ENCODE measurements at regions not wholly inside any gene's neighbourhood (a gene's known extent, or its start where the extent isn't known, plus 50 kb on each side); places are given as distances from the start of the nearest gene placed in this dataset.

DNA sequence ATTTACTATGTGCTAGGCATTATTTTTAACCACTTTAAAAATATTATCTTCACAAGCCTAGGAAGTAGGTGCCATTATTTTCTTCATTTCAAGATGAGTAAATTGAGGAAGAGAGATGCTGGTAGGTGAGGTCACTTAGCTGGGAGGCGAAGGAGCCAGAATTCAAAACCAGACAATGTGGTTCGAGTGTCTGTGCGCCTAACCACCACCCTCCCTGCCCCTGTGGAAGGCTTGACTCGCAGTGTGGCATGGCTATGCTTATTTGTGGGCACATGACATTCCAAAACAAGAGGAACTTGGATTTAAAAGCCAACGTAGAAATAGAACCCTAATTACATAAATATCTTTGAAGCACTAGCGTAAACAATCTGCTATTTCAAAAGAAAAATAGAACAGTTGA, 226.6 kb upstream of the PITX2 start:
- no peak for TF ChIP-seq JUND (IDR thresholded peaks at IDR 0.05)
- no peak for TF ChIP-seq FOXA1 (IDR thresholded peaks at IDR 0.05)
- TF ChIP-seq, protein P1, sequence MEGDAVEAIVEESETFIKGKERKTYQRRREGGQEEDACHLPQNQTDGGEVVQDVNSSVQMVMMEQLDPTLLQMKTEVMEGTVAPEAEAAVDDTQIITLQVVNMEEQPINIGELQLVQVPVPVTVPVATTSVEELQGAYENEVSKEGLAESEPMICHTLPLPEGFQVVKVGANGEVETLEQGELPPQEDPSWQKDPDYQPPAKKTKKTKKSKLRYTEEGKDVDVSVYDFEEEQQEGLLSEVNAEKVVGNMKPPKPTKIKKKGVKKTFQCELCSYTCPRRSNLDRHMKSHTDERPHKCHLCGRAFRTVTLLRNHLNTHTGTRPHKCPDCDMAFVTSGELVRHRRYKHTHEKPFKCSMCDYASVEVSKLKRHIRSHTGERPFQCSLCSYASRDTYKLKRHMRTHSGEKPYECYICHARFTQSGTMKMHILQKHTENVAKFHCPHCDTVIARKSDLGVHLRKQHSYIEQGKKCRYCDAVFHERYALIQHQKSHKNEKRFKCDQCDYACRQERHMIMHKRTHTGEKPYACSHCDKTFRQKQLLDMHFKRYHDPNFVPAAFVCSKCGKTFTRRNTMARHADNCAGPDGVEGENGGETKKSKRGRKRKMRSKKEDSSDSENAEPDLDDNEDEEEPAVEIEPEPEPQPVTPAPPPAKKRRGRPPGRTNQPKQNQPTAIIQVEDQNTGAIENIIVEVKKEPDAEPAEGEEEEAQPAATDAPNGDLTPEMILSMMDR (IDR thresholded peaks at IDR 0.05; ENCODE audit: low read depth, low read length, missing input control), result no peak
- TF ChIP-seq, protein P2, sequence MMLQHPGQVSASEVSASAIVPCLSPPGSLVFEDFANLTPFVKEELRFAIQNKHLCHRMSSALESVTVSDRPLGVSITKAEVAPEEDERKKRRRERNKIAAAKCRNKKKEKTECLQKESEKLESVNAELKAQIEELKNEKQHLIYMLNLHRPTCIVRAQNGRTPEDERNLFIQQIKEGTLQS (IDR thresholded peaks at IDR 0.05), result no peak
- TF ChIP-seq, protein P3, sequence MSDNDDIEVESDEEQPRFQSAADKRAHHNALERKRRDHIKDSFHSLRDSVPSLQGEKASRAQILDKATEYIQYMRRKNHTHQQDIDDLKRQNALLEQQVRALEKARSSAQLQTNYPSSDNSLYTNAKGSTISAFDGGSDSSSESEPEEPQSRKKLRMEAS (IDR thresholded peaks at IDR 0.05), result no peak
- TF ChIP-seq SP1 (IDR thresholded peaks at IDR 0.05), result no peak
- TF ChIP-seq, protein P4, sequence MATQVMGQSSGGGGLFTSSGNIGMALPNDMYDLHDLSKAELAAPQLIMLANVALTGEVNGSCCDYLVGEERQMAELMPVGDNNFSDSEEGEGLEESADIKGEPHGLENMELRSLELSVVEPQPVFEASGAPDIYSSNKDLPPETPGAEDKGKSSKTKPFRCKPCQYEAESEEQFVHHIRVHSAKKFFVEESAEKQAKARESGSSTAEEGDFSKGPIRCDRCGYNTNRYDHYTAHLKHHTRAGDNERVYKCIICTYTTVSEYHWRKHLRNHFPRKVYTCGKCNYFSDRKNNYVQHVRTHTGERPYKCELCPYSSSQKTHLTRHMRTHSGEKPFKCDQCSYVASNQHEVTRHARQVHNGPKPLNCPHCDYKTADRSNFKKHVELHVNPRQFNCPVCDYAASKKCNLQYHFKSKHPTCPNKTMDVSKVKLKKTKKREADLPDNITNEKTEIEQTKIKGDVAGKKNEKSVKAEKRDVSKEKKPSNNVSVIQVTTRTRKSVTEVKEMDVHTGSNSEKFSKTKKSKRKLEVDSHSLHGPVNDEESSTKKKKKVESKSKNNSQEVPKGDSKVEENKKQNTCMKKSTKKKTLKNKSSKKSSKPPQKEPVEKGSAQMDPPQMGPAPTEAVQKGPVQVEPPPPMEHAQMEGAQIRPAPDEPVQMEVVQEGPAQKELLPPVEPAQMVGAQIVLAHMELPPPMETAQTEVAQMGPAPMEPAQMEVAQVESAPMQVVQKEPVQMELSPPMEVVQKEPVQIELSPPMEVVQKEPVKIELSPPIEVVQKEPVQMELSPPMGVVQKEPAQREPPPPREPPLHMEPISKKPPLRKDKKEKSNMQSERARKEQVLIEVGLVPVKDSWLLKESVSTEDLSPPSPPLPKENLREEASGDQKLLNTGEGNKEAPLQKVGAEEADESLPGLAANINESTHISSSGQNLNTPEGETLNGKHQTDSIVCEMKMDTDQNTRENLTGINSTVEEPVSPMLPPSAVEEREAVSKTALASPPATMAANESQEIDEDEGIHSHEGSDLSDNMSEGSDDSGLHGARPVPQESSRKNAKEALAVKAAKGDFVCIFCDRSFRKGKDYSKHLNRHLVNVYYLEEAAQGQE (IDR thresholded peaks at IDR 0.05), result no peak
- no peak for TF ChIP-seq EGR1 (IDR thresholded peaks at IDR 0.05; ENCODE audit: low read depth in 2 of 2)
- TF ChIP-seq YY1 (IDR thresholded peaks at IDR 0.05), result no peak
- TF ChIP-seq, protein P5, sequence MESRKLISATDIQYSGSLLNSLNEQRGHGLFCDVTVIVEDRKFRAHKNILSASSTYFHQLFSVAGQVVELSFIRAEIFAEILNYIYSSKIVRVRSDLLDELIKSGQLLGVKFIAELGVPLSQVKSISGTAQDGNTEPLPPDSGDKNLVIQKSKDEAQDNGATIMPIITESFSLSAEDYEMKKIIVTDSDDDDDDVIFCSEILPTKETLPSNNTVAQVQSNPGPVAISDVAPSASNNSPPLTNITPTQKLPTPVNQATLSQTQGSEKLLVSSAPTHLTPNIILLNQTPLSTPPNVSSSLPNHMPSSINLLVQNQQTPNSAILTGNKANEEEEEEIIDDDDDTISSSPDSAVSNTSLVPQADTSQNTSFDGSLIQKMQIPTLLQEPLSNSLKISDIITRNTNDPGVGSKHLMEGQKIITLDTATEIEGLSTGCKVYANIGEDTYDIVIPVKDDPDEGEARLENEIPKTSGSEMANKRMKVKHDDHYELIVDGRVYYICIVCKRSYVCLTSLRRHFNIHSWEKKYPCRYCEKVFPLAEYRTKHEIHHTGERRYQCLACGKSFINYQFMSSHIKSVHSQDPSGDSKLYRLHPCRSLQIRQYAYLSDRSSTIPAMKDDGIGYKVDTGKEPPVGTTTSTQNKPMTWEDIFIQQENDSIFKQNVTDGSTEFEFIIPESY (IDR thresholded peaks at IDR 0.05), result no peak

Data from liver (tissue), 3 donors.